ENCODE measurements at regions not wholly inside any gene's neighbourhood (a gene's known extent, or its start where the extent isn't known, plus 50 kb on each side); places are given as distances from the start of the nearest gene placed in this dataset.

- TF ChIP-seq POLR2A (IDR thresholded peaks at IDR 0.05) = no peak
- TF ChIP-seq, protein P1, sequence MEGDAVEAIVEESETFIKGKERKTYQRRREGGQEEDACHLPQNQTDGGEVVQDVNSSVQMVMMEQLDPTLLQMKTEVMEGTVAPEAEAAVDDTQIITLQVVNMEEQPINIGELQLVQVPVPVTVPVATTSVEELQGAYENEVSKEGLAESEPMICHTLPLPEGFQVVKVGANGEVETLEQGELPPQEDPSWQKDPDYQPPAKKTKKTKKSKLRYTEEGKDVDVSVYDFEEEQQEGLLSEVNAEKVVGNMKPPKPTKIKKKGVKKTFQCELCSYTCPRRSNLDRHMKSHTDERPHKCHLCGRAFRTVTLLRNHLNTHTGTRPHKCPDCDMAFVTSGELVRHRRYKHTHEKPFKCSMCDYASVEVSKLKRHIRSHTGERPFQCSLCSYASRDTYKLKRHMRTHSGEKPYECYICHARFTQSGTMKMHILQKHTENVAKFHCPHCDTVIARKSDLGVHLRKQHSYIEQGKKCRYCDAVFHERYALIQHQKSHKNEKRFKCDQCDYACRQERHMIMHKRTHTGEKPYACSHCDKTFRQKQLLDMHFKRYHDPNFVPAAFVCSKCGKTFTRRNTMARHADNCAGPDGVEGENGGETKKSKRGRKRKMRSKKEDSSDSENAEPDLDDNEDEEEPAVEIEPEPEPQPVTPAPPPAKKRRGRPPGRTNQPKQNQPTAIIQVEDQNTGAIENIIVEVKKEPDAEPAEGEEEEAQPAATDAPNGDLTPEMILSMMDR (IDR thresholded peaks at IDR 0.05 in 4 of 5, conservative IDR thresholded peaks at IDR 0.05 in 1 of 5) = no peak
Measured at GRCh38 chr13:62131604-62132003, 716.0 kb upstream of the PCDH20 start.

Data from gastrocnemius medialis (tissue), 4 donors.